HCT116 (cell line): ENCODE measurements at regions not wholly inside any gene's neighbourhood (a gene's known extent, or its start where the extent isn't known, plus 50 kb on each side); places are given as distances from the start of the nearest gene placed in this dataset.

Experiments used
- ATAC-seq: fragments of 200-7000 bp; cut with Tn5 transposase; 2 replicates; pipeline ENCODE4 v1.9.1; 2020; ENCODE audit warnings: mild to moderate bottlenecking, moderate library complexity
- BruUV-seq: library from RNA; stranded (reverse); fragments of 400-500 nt; replicated peaks from 2 replicates; lab custom pipeline; 2021; lab: Mats Ljungman, UMichigan
- CTCF ChIA-PET: fragments of 300-600 bp; sonication (Branson Sonifier 250); formaldehyde crosslinking; loops from one replicate; lab custom pipeline; 2021; ENCODE audit warnings: antibody characterized with exemption; lab: Charles Lee
- POLR2A ChIA-PET: fragments of 300-600, 350-600 bp; sonication (Branson Sonifier 250); formaldehyde crosslinking; loops from one replicate; lab custom pipeline; 2021; ENCODE audit warnings: antibody characterized with exemption; lab: Charles Lee
- RAD21 ChIA-PET, 2 experiments: fragments of 300-600 bp; sonication (Branson Sonifier 250); formaldehyde crosslinking; loops; one replicate each; lab custom pipeline; 2023; ENCODE audit warnings: low total read pairs in 2 of 2; ENCODE audit not compliant: uncharacterized antibody in 2 of 2, unreplicated experiment in 2 of 2, low non-redundant PET in 1 of 2; lab: Charles Lee
- DNase-seq: peaks from one replicate; pipeline ENCODE4 v3.0.0-alpha.2; 2010; ENCODE audit warnings: low read depth, low spot score
- H2AFZ ChIP-seq: fragments of 200-600 bp; shearing (Covaris generic), sonication (generic); 2 replicates; pipeline ENCODE4 v1.6.1; 2017; ENCODE audit warnings: low read depth, mixed run types, mixed read lengths, antibody characterized with exemption, low read length; ENCODE audit not compliant: poor library complexity, severe bottlenecking
- H3K27ac ChIP-seq: 2 replicates; pipeline ENCODE4 v1.5.1; 2012; ENCODE audit warnings: low read depth, low read length
- H3K27me3 ChIP-seq: fragments of 200-600 bp; sonication (generic); 2 replicates; pipeline ENCODE4 v1.6.1; 2016; ENCODE audit warnings: mixed run types, low read length, mixed read lengths; ENCODE audit not compliant: insufficient read depth
- H3K36me3 ChIP-seq, 2 experiments: fragments of 200-500 bp in 1 of 2; fragments of 200-600 bp in 1 of 2; sonication (Bioruptor generic) in 1 of 2; sonication (generic) in 1 of 2; 2 replicates each; pipeline versions ENCODE4 v1.5.1 to v1.6.1; 2014 to 2016; ENCODE audit warnings: low read length in 2 of 2, inconsistent platforms in 1 of 2, mixed read lengths in 1 of 2, mixed run types in 1 of 2; ENCODE audit not compliant: insufficient read depth in 2 of 2, control insufficient read depth in 1 of 2
- H3K4me1 ChIP-seq, 2 experiments: fragments of 200-600 bp in 1 of 2; sonication (generic) in 1 of 2; 2 replicates each; pipeline versions ENCODE4 v1.5.1 to v1.6.1; 2012 to 2017; ENCODE audit warnings: low read length in 2 of 2, inconsistent platforms in 1 of 2, mild to moderate bottlenecking in 1 of 2, mixed read lengths in 1 of 2, mixed run types in 1 of 2, moderate library complexity in 1 of 2; ENCODE audit not compliant: insufficient read depth in 2 of 2, control insufficient read depth in 1 of 2
- H3K4me2 ChIP-seq: fragments of 200-600 bp; sonication (generic); 2 replicates; pipeline ENCODE4 v1.6.1; 2017; ENCODE audit warnings: mixed run types, low read length, mixed read lengths
- H3K4me3 ChIP-seq, 2 experiments: fragments of 200-600 bp in 1 of 2; sonication (generic) in 1 of 2; replicated peaks in 1 of 2; 2 replicates each; pipeline ENCODE4 v1.5.1; 2011 to 2016; ENCODE audit warnings: low read length in 2 of 2, control low read depth in 1 of 2, low read depth in 1 of 2, mild to moderate bottlenecking in 1 of 2, mixed read lengths in 1 of 2, mixed run types in 1 of 2
- H3K79me2 ChIP-seq: fragments of 200-600 bp; sonication (generic); 2 replicates; pipeline ENCODE4 v1.6.1; 2017; ENCODE audit warnings: mild to moderate bottlenecking, mixed run types, low read length, moderate library complexity, mixed read lengths; ENCODE audit not compliant: insufficient read depth
- H3K9ac ChIP-seq: fragments of 200-600 bp; sonication (generic); 2 replicates; pipeline ENCODE4 v1.6.1; 2016; ENCODE audit warnings: low read length, mixed read lengths
- H3K9me2 ChIP-seq: fragments of 200-600 bp; sonication (generic), shearing (Covaris generic); 2 replicates; pipeline ENCODE4 v1.6.1; 2017; ENCODE audit warnings: mixed run types, mild to moderate bottlenecking, moderate library complexity; ENCODE audit not compliant: insufficient read depth
- H3K9me3 ChIP-seq, 2 experiments: fragments of 200-500 bp in 1 of 2; fragments of 200-600 bp in 1 of 2; sonication (Bioruptor generic) in 1 of 2; sonication (generic) in 1 of 2; 2 replicates each; pipeline ENCODE4 v1.6.1; 2014 to 2017; ENCODE audit warnings: low read length in 2 of 2, mixed read lengths in 2 of 2, inconsistent platforms in 1 of 2, low read depth in 1 of 2, mild to moderate bottlenecking in 1 of 2, mixed run types in 1 of 2, moderate library complexity in 1 of 2; ENCODE audit not compliant: control insufficient read depth in 1 of 2, insufficient read depth in 1 of 2
- H4K20me1 ChIP-seq: fragments of 200-600 bp; sonication (generic), shearing (Covaris generic); 2 replicates; pipeline ENCODE4 v1.6.1; 2017; ENCODE audit warnings: mixed run types, mild to moderate bottlenecking, moderate library complexity; ENCODE audit not compliant: insufficient read depth
- ATF3 ChIP-seq: IDR thresholded peaks from 2 replicates; pipeline ENCODE4 v1.6.1; 2012
- CBX3 ChIP-seq: IDR thresholded peaks from 2 replicates; pipeline ENCODE4 v1.6.1; 2012; ENCODE audit warnings: low read depth
- CEBPB ChIP-seq: IDR thresholded peaks from 2 replicates; pipeline ENCODE4 v1.6.1; 2012; ENCODE audit warnings: low read depth
- CTCF ChIP-seq, 3 experiments: fragments of 200-600 bp in 1 of 3; sonication (generic) in 1 of 3; IDR thresholded peaks in 2 of 3; conservative IDR thresholded peaks in 1 of 3; 2 replicates each; pipeline ENCODE4 v1.5.1; 2012 to 2017; ENCODE audit warnings: low read depth in 2 of 3, low read length in 2 of 3, antibody characterized with exemption in 1 of 3, borderline replicate concordance in 1 of 3, control low read depth in 1 of 3, mild to moderate bottlenecking in 1 of 3, mixed read lengths in 1 of 3, mixed run types in 1 of 3, moderate library complexity in 1 of 3; ENCODE audit not compliant: insufficient read depth in 1 of 3
- EGR1 ChIP-seq: IDR thresholded peaks from 2 replicates; pipeline ENCODE4 v1.6.1; 2012; ENCODE audit warnings: low read depth
- ELF1 ChIP-seq: IDR thresholded peaks from 2 replicates; pipeline ENCODE4 v1.6.1; 2012; ENCODE audit warnings: low read depth, borderline replicate concordance
- EZH2 ChIP-seq: fragments of 200-600 bp; sonication (generic); IDR thresholded peaks from 2 replicates; pipeline ENCODE4 v1.6.1; 2017; ENCODE audit warnings: antibody characterized with exemption, mixed run types
- EZH2phosphoT487 ChIP-seq: fragments of 200-600 bp; IDR thresholded peaks from 2 replicates; pipeline ENCODE4 v1.6.1; 2018; ENCODE audit warnings: antibody characterized with exemption, borderline replicate concordance
- POLR2A ChIP-seq: IDR thresholded peaks from 2 replicates; pipeline ENCODE4 v1.7.0; 2011; ENCODE audit warnings: borderline replicate concordance; ENCODE audit not compliant: insufficient read depth, insufficient read length; ENCODE audit errors: extremely low read depth
- POLR2AphosphoS5 ChIP-seq: IDR thresholded peaks from 2 replicates; pipeline ENCODE4 v1.6.1; 2011; ENCODE audit warnings: mild to moderate bottlenecking, low read depth, low read length, moderate library complexity
- RAD21 ChIP-seq: IDR thresholded peaks from 2 replicates; pipeline ENCODE4 v1.6.1; 2012; ENCODE audit warnings: low read depth, mild to moderate bottlenecking
- SIN3A ChIP-seq: IDR thresholded peaks from 2 replicates; pipeline ENCODE4 v1.6.1; 2012; ENCODE audit warnings: low read depth
- SP1 ChIP-seq: IDR thresholded peaks from 2 replicates; pipeline ENCODE4 v1.6.1; 2012; ENCODE audit warnings: low read depth
- SRF ChIP-seq: IDR thresholded peaks from 2 replicates; pipeline ENCODE4 v1.6.1; 2012; ENCODE audit warnings: low read depth
- TCF7L2 ChIP-seq: IDR thresholded peaks from 2 replicates; pipeline ENCODE4 v1.7.0; 2011; ENCODE audit warnings: borderline replicate concordance, inconsistent platforms; ENCODE audit not compliant: insufficient read depth, insufficient read length; ENCODE audit errors: extremely low read depth
- YY1 ChIP-seq: IDR thresholded peaks from 2 replicates; pipeline ENCODE4 v1.6.1; 2011; ENCODE audit warnings: low read length, low read depth, moderate library complexity, mild to moderate bottlenecking; ENCODE audit not compliant: insufficient replicate concordance; ENCODE audit errors: extremely low read depth
- ZBTB33 ChIP-seq: IDR thresholded peaks from 2 replicates; pipeline ENCODE4 v1.6.1; 2011; ENCODE audit warnings: mild to moderate bottlenecking, low read length, moderate library complexity; ENCODE audit not compliant: insufficient replicate concordance; ENCODE audit errors: extremely low read depth
- ZFX ChIP-seq: fragments of 450-650 bp; IDR thresholded peaks from 2 replicates; pipeline ENCODE4 v1.6.1; 2017
- intact Hi-C: fragments of 100-400 bp; cut with micrococcal nuclease; formaldehyde crosslinking; loops from 2 replicates; pipeline ENCODE4 v1.10.0; 2022
- TF ChIP-seq, protein P1 (sequence below): IDR thresholded peaks from 2 replicates; pipeline ENCODE4 v1.6.1; 2012

- ChIA-PET RAD21 (no interaction called here), CTCF (no interaction called here), POLR2A (no interaction called here)
- TF ChIP-seq POLR2AphosphoS5 = no peak
- TF ChIP-seq, protein P1, sequence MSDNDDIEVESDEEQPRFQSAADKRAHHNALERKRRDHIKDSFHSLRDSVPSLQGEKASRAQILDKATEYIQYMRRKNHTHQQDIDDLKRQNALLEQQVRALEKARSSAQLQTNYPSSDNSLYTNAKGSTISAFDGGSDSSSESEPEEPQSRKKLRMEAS = no peak
- no peak for TF ChIP-seq TCF7L2
- TF ChIP-seq CTCF (IDR thresholded peaks at IDR 0.05 in 2 of 3, conservative IDR thresholded peaks at IDR 0.05 in 1 of 3; ENCODE audit: borderline replicate concordance in 1 of 3, insufficient read depth in 1 of 3, low read depth in 2 of 3, low read length in 2 of 3) = no peak
- no peak for TF ChIP-seq YY1
- no peak for TF ChIP-seq CEBPB
- no peak for TF ChIP-seq ZFX
- no peak for TF ChIP-seq SRF
- no peak for TF ChIP-seq EZH2
- no peak for TF ChIP-seq EGR1
- no peak for TF ChIP-seq ZBTB33
- TF ChIP-seq SP1 = no peak
- no peak for TF ChIP-seq RAD21
- no peak for TF ChIP-seq ATF3
- TF ChIP-seq EZH2phosphoT487 = no peak
- no peak for TF ChIP-seq ELF1
- no peak for TF ChIP-seq SIN3A
- no peak for TF ChIP-seq POLR2A
- no peak for TF ChIP-seq CBX3
- H4K20me1 ChIP-seq = no peaks in the 10 kb centered on the region
- H3K9me3 ChIP-seq = no peaks in the 10 kb centered on the region
- H3K9ac ChIP-seq = no peak overlapping the region
- H3K4me1 ChIP-seq = no peaks in the 10 kb centered on the region
- BruUV-seq = no TSS peak
- no peak overlapping the region for H3K4me3 ChIP-seq
- H2AFZ ChIP-seq = no peak overlapping the region
- no peak overlapping the region for H3K4me2 ChIP-seq
- H3K27ac ChIP-seq = no peak overlapping the region
- H3K79me2 ChIP-seq = no peaks in the 10 kb centered on the region
- ATAC-seq (no peak), DNase-seq (no peak)
- no peaks in the 10 kb centered on the region for H3K9me2 ChIP-seq
- H3K27me3 ChIP-seq = peaks cover 85% of the 10 kb centered on the region
- intact Hi-C loops = no loop called here
- no peaks in the 10 kb centered on the region for H3K36me3 ChIP-seq
These were observed 93.7 kb downstream of the MIS18A start for GRCh38 chr21:32185103-32185502.
